ENCODE measurements at regions not wholly inside any gene's neighbourhood (a gene's known extent, or its start where the extent isn't known, plus 50 kb on each side); places are given as distances from the start of the nearest gene placed in this dataset.

DNA sequence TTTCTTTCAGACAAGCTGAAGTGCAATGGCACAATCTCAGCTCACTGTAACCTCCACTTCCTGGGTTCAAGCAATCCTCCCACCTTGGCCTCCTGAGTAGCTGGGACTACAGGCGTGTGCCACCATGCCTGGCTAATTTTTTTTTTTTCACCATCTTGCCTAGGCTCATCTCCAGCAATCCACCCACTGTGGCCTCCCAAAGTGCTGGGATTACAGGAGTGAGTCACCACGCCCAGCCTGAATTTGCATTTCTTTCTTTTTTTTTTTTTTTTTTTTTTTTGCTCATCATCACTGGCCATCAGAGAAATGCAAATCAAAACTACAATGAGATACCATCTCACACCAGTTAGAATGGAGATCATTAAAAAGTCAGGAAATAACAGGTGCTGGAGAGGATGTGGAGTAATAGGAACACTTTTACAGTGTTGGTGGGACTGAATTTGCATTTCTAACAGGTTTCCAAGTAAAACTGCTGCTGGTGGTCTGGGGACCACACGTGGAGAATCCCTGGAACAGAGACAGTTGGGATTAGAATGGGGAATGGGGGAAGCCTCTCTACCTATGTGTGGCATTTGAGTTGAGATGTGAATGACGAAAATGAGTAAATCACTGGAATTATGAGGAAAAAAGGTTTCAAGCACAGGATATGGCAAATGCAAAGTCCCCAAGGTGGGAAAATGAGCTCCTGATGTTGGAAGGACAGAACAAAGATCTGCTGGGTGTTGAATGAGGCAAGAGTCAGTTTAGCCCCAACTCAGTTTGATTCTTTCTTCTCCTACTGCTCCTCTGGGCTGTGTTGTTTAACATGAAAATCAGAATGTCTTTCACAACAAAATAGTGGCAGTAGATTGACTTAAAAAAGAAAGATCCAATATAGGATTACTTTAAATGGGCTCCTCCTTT is 88.8 kb upstream of the MAP4K4 start:
- Histone ChIP-seq H3K14ac (ENCODE audit: insufficient read length) (no peak overlapping the region), H3K4ac (replicated peaks; ENCODE audit: insufficient read length, low read depth, low read length) (no peak overlapping the region), H3K4me2 (ENCODE audit: insufficient read depth in 1 of 2, low read depth in 2 of 2, low read length in 2 of 2) (peak overlapping the region in 1 of 2 experiments; percentile 12; a peak in 1 of 4 replicates), H2BK5ac (ENCODE audit: low read depth, low read length) (peak overlapping the region; percentile 76; the same call in 1 of the 2 replicates), H4K20me1 (replicated peaks in 1 of 2; ENCODE audit: control insufficient read depth in 1 of 2, insufficient read depth in 2 of 2, low read length in 2 of 2) (no peaks in the 10 kb centered on the region), H4K91ac (replicated peaks; ENCODE audit: insufficient read length, low read length) (no peak overlapping the region), H3K18ac (ENCODE audit: extremely low read depth, low read length) (peak overlapping the region; percentile 26), H3K23me2 (ENCODE audit: low read depth, low read length) (no peaks in the 10 kb centered on the region), H3K27me3 (replicated peaks in 1 of 4; ENCODE audit: control insufficient read depth in 3 of 4, extremely low read depth in 1 of 4, insufficient read depth in 3 of 4, low read length in 3 of 4) (no peaks in the 10 kb centered on the region), H2AFZ (ENCODE audit: low read length) (no peak overlapping the region), H3K23ac (ENCODE audit: insufficient read length) (no peak overlapping the region), H2AK5ac (ENCODE audit: low read depth, low read length) (no peak overlapping the region), H3K4me1 (replicated peaks in 1 of 4; ENCODE audit: control insufficient read depth in 3 of 4, insufficient read depth in 4 of 4, low read length in 3 of 4) (peaks cover 0 to 4% (median 0%) of the 10 kb centered on the region in 4 experiments; a peak in 3 of 7 replicates), H4K8ac (ENCODE audit: extremely low read depth, insufficient read depth, low read length) (no peak overlapping the region), H3K9ac (replicated peaks in 1 of 4; ENCODE audit: extremely low read depth in 1 of 4, low read depth in 3 of 4, low read length in 3 of 4) (no peak overlapping the region), H3K27ac (ENCODE audit: low read depth, low read length) (no peak overlapping the region), H2BK120ac (replicated peaks; ENCODE audit: low read depth, low read length) (no peak overlapping the region), H2BK12ac (ENCODE audit: low read depth, low read length) (no peak overlapping the region), H3K79me2 (ENCODE audit: control insufficient read depth in 1 of 2, insufficient read depth in 2 of 2, low read length in 2 of 2) (no peaks in the 10 kb centered on the region), H3K36me3 (ENCODE audit: control insufficient read depth in 2 of 4, insufficient read depth in 4 of 4, low read length in 3 of 4) (no peaks in the 10 kb centered on the region), H2BK15ac (ENCODE audit: low read length) (no peak overlapping the region), H4K5ac (ENCODE audit: insufficient read length, low read depth, low read length) (peak overlapping the region; percentile 51), H3K9me3 (ENCODE audit: insufficient read depth in 2 of 2, low read depth in 1 of 2, low read length in 1 of 2) (no peaks in the 10 kb centered on the region), H2BK20ac (ENCODE audit: low read length) (no peak overlapping the region), H3K56ac (replicated peaks; ENCODE audit: insufficient read length, low read depth, low read length) (no peak overlapping the region), H3K79me1 (ENCODE audit: low read depth, low read length) (no peaks in the 10 kb centered on the region), H3K4me3 (ENCODE audit: extremely low read depth in 1 of 4, insufficient read depth in 2 of 4, low read depth in 3 of 4, low read length in 4 of 4) (no peak overlapping the region)
- ChIA-PET CTCF (ENCODE audit: partially characterized antibody) (interaction anchor here (0.6 to 0.9 kb wide), 3 partner anchors 102 to 1568 kb away, joined by 3 to 5 read pairs (median 3); no protein-coding TSS in a partner anchor), POLR2A (ENCODE audit: partially characterized antibody) (no interaction called here)
- DNase-seq (ENCODE audit: low read depth in 1 of 2, low spot score in 2 of 2): no peak
- FAIRE-seq: peak; percentile 58
- 71% methylated on average over 4 of the region's 4 CpGs; no CpG with 5 or more reads in 1 of the 2 experiments for WGBS, 2 experiments (ENCODE audit: extremely low coverage in 1 of 2, insufficient coverage in 1 of 2, insufficient read length in 1 of 2, insufficient replicate concordance in 2 of 2, low coverage in 1 of 2, low lambda C conversion rate in 2 of 2, missing lambda C conversion rate in 1 of 2)
- TF ChIP-seq ASH2L (IDR thresholded peaks at IDR 0.05; ENCODE audit: low read length): no peak
- 0 out of 2 replicates have a peak, but pooled peaks have one; percentile 22 for TF ChIP-seq JUND (IDR thresholded peaks at IDR 0.05; ENCODE audit: low read length)

All from H1 (cell line).